GM18870 (cell line): ENCODE measurements at regions not wholly inside any gene's neighbourhood (a gene's known extent, or its start where the extent isn't known, plus 50 kb on each side); places are given as distances from the start of the nearest gene placed in this dataset.
"Not testable (repeated sequence)": the region's sequence is repeated elsewhere in the genome, so short reads cannot be mapped to it uniquely, and the experiment has no call there.

Source experiments
- ATAC-seq: cut with Tn5 transposase; IDR thresholded peaks from one replicate; pipeline ENCODE4 v1.9.1; 2021; ENCODE audit warnings: moderate library complexity; ENCODE audit not compliant: unreplicated experiment

- ATAC-seq = no peak
Measured at GRCh38 chr13:84132491-84132890, 250.2 kb upstream of the SLITRK1 start.

- ATAC-seq = no peak
Measured at GRCh38 chr13:84131249-84131648, 249.0 kb upstream of the SLITRK1 start.

DNA sequence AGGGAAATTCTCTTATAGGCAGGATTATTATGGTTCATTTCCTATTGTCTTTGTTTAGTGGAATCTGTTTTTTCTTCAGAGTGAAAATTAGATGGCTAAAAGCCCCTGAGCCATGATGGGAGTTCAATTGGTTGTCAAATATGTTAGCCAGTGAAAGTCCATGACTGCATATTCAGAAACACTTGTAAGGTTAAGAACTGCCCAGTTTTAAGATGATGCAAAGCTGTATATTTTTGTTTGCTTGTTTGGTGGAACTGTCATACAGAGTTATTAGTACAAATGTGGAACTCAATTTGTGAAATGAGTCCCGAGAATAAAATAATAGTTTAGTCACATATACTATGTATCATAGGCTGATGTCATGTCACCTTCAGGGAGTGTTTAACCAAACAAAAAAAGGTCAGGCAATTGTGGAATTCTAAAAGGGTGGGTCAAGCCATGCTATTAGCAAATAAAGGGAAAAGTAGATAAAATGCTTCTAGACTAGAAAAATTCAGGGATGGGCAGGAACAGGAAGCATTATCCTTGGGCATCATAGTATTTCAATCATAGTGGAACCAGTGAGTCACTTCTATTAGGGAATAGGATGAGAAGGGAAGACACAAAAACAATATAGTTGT, 248.3 kb upstream of the SLITRK1 start:
- no peak for ATAC-seq

GRCh38 chr13:84129966-84130365, 247.7 kb upstream of the SLITRK1 start:
- ATAC-seq = no peak

DNA sequence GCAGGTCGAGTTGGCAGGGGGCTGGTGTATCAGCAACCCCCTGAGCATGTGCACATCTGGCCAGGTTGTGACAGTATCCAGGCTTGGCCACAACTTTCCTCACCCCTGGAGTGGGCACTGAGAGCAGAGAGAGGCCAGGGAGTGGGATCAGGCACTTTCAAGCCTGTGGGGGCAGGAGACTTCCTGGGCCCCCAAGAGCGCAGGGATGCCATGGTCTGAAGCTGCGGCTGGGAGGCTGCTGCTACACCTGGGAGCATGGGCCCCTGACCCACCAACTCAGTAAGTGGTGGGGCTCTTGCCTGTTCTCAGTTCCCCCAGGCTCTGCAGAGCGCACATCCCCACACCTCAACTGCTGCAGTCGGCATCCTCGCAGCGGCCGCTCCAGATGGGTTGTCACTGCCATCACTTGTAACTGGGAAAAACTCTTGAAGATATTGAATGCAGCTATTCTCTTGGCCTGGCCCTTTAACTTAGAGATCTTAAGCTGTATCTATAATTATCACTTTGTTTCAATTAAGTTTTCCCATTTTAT, 245.4 kb upstream of the SLITRK1 start:
- ATAC-seq = no peak

- no peak for ATAC-seq
Measured at GRCh38 chr13:84126671-84127171, 244.4 kb upstream of the SLITRK1 start.

DNA sequence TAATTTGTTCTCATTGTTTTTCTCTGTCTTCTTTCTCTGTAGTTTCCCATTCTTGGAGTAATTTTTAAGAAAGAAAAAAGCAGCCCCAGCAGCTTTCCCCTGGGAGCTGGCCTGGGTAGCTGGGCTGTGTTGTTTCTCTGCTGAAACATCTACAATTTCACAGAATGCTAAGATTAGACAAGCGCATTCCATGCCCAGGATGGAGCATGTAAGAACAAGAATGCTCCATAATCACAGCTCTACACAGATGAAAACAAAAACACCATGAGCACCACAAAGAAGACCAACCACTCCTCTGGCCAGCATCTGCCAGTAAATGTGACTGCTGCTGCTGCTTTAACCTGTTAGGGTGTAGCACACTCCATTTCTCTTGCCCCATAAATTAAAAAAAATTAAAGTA, 239.2 kb upstream of the SLITRK1 start:
- no peak for ATAC-seq

GRCh38 chr13:84118839-84119409, 236.7 kb upstream of the SLITRK1 start:
- no peak for ATAC-seq

GRCh38 chr13:84098273-84098672, 216.0 kb upstream of the SLITRK1 start:
- no peak for ATAC-seq

DNA sequence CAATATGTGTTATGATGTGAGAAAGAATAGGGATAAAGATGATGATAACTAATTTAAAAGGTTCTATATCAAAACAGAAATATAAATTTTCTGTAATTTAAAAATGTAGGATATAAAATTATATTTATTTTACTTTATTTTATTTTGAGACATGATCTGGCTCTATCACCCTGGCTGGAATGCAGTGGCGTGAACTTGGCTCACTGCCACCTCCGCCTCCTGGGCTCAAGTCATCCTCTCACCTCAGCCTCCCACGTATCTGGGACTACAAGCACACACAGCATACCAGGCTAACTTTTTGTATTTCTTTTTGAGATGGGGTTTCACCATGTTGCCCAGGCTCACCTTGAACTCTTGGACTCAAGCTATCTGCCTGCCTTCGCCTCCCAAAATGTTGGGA, 214.9 kb upstream of the SLITRK1 start:
- ATAC-seq = no peak

DNA sequence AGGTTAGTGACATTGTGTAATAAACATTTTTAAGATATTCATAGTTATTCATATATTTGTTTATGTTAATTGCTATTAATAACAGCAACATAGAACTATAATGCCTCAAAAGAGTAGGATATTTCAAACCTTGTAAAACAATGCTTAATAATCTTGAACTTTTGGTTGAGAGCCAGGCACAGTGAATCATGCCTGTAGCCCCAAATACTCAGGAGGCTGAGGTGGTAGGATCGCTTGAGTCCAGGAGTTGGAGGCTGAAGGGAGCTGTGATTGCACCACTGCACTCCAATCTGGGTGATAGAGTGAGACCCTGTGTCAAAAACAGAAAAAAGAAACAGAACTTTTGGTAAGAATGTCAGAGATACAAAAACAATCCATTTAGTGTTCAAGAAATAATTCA, 213.9 kb upstream of the SLITRK1 start:
- ATAC-seq = no peak

DNA sequence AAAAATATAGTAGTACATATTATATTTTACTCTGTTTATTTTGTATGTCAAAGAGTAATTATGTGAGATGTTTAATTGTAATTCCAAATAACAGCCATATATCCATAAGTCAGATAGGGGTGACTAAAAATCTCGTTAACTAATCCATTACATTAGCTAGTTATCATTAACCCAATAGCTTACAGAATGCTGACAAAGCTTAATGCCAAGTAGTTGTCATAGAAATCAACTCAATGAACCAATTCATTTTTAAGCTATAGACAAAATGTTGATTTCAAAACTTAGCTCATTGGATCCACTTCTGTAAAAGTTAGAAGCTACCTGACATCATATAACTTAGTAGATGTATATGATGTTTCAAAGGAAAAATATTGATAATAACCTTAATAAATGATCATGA, 206.7 kb upstream of the SLITRK1 start:
- no peak for ATAC-seq

DNA sequence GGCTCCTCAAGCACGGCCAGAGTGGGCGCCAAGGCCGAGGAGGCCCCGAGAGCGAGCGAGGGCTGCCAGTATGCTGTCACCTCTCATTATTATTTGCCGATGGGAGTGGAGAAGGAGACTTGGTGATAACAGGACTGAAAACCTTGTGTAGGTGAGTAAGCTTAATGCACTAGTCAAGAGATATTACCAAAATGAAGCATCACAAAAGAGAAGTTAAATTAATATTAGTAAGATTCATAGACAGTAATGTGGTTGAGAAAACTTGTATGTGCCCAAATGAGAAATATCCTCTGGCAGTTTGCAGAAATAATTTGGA, 204.5 kb upstream of the SLITRK1 start:
- ATAC-seq = no peak

GRCh38 chr13:84086098-84086846, 204.0 kb upstream of the SLITRK1 start:
- not testable (repeated sequence) for ATAC-seq

DNA sequence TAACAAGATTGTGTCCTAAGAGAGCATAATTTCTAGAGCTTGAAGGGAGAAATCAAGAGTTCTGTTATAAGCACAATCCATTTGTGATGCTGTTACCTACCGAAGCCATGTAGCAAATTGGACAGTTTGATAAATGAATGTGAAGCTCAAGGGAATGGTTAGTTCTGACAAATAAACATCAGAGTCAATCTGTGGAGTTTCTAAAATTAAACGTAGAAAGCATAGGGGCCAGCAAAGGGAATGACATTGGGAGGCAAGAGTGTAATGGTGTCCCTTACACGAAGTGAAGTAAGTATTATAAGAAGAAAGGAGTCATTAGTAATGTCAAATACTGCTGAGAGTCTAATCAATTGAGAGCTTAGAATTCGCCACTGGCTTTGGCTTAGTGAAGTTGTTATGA, 200.2 kb upstream of the SLITRK1 start:
- no peak for ATAC-seq

DNA sequence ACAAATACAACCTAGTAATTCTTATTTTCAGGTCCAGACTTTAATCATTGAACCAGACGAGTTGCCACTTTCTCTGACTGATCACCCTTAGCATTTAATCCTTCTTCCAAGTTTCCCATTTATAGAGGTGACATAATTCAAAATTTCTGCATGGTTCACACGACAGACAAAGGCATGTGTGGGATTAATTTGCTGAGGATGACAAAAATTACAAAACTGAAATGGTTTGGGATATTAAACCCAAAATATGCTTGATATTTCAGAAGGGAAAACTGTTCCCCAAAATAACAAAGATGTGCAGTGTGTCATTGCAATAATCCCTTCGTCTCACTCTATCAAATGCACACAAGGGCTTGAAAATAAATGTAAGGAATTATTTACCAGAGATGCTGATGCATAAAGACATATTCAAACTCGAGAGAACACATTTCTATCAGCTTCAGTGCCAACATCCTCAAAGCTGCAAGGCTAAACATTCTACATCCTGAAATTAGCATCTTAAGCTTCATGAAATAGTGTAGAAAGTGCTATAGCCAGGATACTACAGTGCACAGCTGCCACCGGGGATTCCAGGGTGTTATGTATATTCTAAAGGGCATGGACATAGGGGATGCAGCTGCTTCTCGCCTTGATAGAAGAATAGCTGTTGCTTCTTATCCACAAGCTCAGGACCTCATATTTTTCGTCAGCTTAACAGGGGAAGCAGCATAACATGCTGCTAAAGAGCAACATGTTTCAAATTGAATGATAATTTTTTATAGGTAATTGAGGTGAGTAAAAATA, 198.7 kb upstream of the SLITRK1 start:
- ATAC-seq = no peak

DNA sequence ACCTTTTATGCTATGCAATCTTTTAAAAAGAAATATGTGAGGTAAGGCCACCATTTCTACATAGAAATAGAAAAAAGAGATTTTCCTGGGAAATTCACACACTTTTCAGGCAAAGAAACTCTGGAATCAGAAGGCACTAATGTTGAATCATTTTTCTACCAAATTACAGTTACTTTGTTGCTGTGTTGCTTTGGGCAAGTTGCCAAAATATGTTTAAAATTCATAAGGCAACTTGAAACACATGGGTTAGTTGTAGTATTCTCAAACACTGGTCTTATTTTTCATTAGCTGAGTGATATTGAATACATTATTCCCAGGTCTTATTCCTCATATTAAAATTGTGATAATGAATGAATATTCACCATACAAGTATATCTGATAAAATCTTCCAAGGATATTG, 195.0 kb upstream of the SLITRK1 start:
- no peak for ATAC-seq

GRCh38 chr13:84076280-84076679, 194.0 kb upstream of the SLITRK1 start:
- ATAC-seq = no peak

- ATAC-seq = no peak
Measured at GRCh38 chr13:84050536-84050935, 168.3 kb upstream of the SLITRK1 start.

- ATAC-seq = no peak
Measured at GRCh38 chr13:84049443-84050219, 167.4 kb upstream of the SLITRK1 start.

GRCh38 chr13:84044805-84045204, 162.5 kb upstream of the SLITRK1 start:
- no peak for ATAC-seq
